Upper lobe of left lung (tissue), 6 donors: ENCODE measurements at regions not wholly inside any gene's neighbourhood (a gene's known extent, or its start where the extent isn't known, plus 50 kb on each side); places are given as distances from the start of the nearest gene placed in this dataset.

Experiments
- ATAC-seq, 2 donors: fragments of 200-7000 bp; cut with Tn5 transposase; one replicate each; pipeline ENCODE4 v1.9.1; 2022; ENCODE audit warnings: mild to moderate bottlenecking in 2 of 2, moderate library complexity in 2 of 2; ENCODE audit not compliant: low FRiP score in 2 of 2
- DNase-seq, 2 donors: peaks; one replicate each; pipeline ENCODE4 v3.0.0-alpha.2; 2019 to 2020
- H3K27ac ChIP-seq, 4 donors: fragments of 200-600 bp; sonication (generic); one replicate each; pipeline ENCODE4 v1.5.1; 2016 to 2019
- H3K27me3 ChIP-seq, 4 donors: fragments of 200-600 bp; sonication (generic); one replicate each; pipeline ENCODE4 v1.5.1; 2017 to 2019
- H3K36me3 ChIP-seq, 4 donors: fragments of 200-600 bp; sonication (generic); one replicate each; pipeline ENCODE4 v1.5.1; 2016 to 2019
- H3K4me1 ChIP-seq, 4 donors: fragments of 200-600 bp; sonication (generic); one replicate each; pipeline ENCODE4 v1.5.1; 2018 to 2019
- H3K4me3 ChIP-seq, 4 donors: fragments of 200-600 bp; sonication (generic); one replicate each; pipeline ENCODE4 v1.5.1; 2017 to 2019; ENCODE audit warnings: mild to moderate bottlenecking in 2 of 4, moderate library complexity in 1 of 4
- H3K9me3 ChIP-seq, 4 donors: fragments of 200-600 bp; sonication (generic); one replicate each; pipeline ENCODE4 v1.5.1; 2018 to 2019
- CTCF ChIP-seq, 6 experiments: fragments of 450-650 bp in 4 of 6; fragments of 200-600 bp in 2 of 6; sonication (generic) in 2 of 6; IDR thresholded peaks; one replicate each; pipeline ENCODE4 v1.5.1; 2016 to 2019; ENCODE audit warnings: antibody characterized with exemption in 6 of 6
- EP300 ChIP-seq, 4 donors: sonication (generic); formaldehyde crosslinking; IDR thresholded peaks; one replicate each; pipeline ENCODE4 v1.5.1; 2017; ENCODE audit warnings: antibody characterized with exemption in 4 of 4, control low read depth in 2 of 4
- POLR2A ChIP-seq, 4 donors: fragments of 450-650 bp; IDR thresholded peaks; one replicate each; pipeline ENCODE4 v1.5.1; 2016 to 2017; ENCODE audit warnings: antibody characterized with exemption in 4 of 4, mild to moderate bottlenecking in 2 of 4
- POLR2AphosphoS5 ChIP-seq, 2 donors: sonication (generic); formaldehyde crosslinking; IDR thresholded peaks; one replicate each; pipeline ENCODE4 v1.5.1; 2017; ENCODE audit warnings: antibody characterized with exemption in 2 of 2
- WGBS, 2 donors: methylation state at CpG; one replicate each; pipeline ENCODE4 v1.1.5; 2017 to 2018; 5-methylcytosine and 5-hydroxymethylcytosine counted together
- donor health status: DM: no; HTN: no; CAD: no; lungs with moderate emphysema.
- donor health status: DM: no; HTN: yes; CAD: no; lungs with severe emphysema.

DNA sequence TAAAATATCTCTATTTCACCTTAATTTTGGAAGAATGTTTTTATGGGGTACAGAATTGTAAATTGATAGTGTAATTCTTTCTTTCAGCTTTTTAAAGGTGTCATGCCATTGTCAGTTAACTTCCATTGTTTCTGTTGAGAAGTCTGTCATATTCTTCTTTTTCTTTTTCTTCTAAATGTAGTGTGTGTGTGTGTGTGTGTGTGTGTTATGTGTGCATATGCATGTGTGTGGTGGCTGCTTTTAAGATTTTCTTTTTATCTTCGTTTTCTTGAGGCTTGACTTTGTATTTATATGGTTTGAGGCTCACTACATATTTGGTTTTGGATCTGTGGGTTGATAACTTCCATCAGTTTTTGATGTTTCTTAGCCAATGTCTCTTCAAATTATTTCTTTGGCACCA lies 176.5 kb downstream of the OGFRL1 start:
- WGBS, 2 donors, result 70 to 76% methylated on average over 1 of the region's 1 CpG
- Histone ChIP-seq H3K27ac (no peak overlapping the region), H3K4me1 (peaks cover 0 to 2% (median 0%) of the 10 kb centered on the region in 4 donors), H3K36me3 (no peaks in the 10 kb centered on the region), H3K27me3 (no peaks in the 10 kb centered on the region), H3K4me3 (no peak overlapping the region), H3K9me3 (peaks cover 0 to 15% (median 0%) of the 10 kb centered on the region in 4 donors)
- no peak for DNase-seq
- no peak for ATAC-seq
- TF ChIP-seq POLR2A (IDR thresholded peaks at IDR 0.05) (no peak), EP300 (IDR thresholded peaks at IDR 0.05) (no peak), POLR2AphosphoS5 (IDR thresholded peaks at IDR 0.05) (no peak), CTCF (IDR thresholded peaks at IDR 0.05) (no peak)

GRCh38 chr6:71466362-71466761 lies 177.8 kb downstream of the OGFRL1 start:
- 76 to 91% methylated on average over 1 of the region's 1 CpG for WGBS, 2 donors
- Histone ChIP-seq H3K36me3 (no peaks in the 10 kb centered on the region), H3K27me3 (no peaks in the 10 kb centered on the region), H3K9me3 (peaks cover 0 to 15% (median 0%) of the 10 kb centered on the region in 4 donors), H3K4me1 (peaks cover 0 to 2% (median 0%) of the 10 kb centered on the region in 4 donors), H3K27ac (no peak overlapping the region), H3K4me3 (no peak overlapping the region)
- no peak for TF ChIP-seq POLR2AphosphoS5 (IDR thresholded peaks at IDR 0.05)
- TF ChIP-seq CTCF (IDR thresholded peaks at IDR 0.05), result no peak
- TF ChIP-seq POLR2A (IDR thresholded peaks at IDR 0.05), result no peak
- no peak for TF ChIP-seq EP300 (IDR thresholded peaks at IDR 0.05)
- DNase-seq, result no peak
- no peak for ATAC-seq

GRCh38 chr6:71468038-71468437 lies 179.4 kb downstream of the OGFRL1 start:
- no peak for TF ChIP-seq POLR2AphosphoS5 (IDR thresholded peaks at IDR 0.05)
- TF ChIP-seq CTCF (IDR thresholded peaks at IDR 0.05), result no peak
- TF ChIP-seq POLR2A (IDR thresholded peaks at IDR 0.05), result no peak
- TF ChIP-seq EP300 (IDR thresholded peaks at IDR 0.05), result no peak
- peaks cover 0 to 15% (median 0%) of the 10 kb centered on the region in 4 donors for H3K9me3 ChIP-seq
- ATAC-seq (no peak), DNase-seq (no peak)
- H3K27me3 ChIP-seq, result no peaks in the 10 kb centered on the region
- H3K4me3 ChIP-seq, result no peak overlapping the region
- peaks cover 0 to 2% (median 0%) of the 10 kb centered on the region in 4 donors for H3K4me1 ChIP-seq
- no peak overlapping the region for H3K27ac ChIP-seq
- no peaks in the 10 kb centered on the region for H3K36me3 ChIP-seq

DNA sequence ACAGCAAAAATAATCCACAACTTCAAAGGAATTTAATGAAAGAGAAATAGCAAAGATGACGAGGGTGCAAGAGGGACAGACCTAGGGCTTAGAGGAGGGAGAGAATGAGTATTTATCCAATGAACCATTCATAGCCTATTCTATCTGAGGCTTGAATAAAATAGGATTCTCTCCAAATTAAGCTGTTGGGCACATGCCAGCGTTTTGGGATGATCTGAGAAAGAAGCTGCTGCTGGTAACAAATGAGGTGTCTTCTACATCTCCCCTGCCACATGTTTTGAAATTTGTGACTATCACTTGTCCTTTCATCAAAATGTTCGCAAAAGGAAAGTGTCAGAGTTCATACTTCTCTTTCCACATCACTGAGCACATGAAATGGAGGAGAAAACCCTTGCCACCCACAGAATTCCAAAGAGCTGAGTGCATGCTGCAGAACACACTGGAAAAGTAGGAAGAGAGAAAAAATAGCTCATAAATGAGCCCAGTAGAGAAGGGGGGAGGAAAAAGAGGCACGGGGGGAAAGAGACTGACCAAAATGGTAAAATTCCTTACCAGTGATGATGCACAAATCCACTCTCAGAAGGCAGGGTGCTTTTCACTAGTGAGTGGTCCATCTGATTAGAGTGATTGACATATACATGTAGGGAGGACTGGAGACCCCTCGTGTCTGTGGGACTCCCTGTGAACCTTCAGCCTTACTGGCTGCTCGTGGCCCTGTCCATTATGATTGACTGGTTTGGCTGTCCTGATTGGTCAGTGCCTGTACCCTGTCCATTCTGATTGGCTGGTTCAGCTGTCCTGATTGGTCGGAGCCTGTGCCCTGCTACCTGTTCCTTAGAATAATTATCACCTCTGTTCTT lies 180.5 kb downstream of the OGFRL1 start:
- peak overlapping the region; percentile 37 to 68 (median 49) for H3K27ac ChIP-seq
- no peaks in the 10 kb centered on the region for H3K36me3 ChIP-seq
- peak; percentile 29 to 80 for ATAC-seq
- H3K9me3 ChIP-seq, result peaks cover 0 to 12% (median 0%) of the 10 kb centered on the region in 4 donors
- WGBS, 2 donors, result 69 to 75% methylated on average over 7 of the region's 7 CpGs
- peaks cover 0 to 5% (median 2%) of the 10 kb centered on the region in 4 donors for H3K4me1 ChIP-seq
- H3K4me3 ChIP-seq, result no peak overlapping the region
- no peaks in the 10 kb centered on the region for H3K27me3 ChIP-seq
- no peak for DNase-seq
- TF ChIP-seq CTCF (IDR thresholded peaks at IDR 0.05) (no peak), EP300 (IDR thresholded peaks at IDR 0.05) (peak in 1 of 4 donors; percentile 11), POLR2AphosphoS5 (IDR thresholded peaks at IDR 0.05) (peak in 1 of 2 donors; percentile 54), POLR2A (IDR thresholded peaks at IDR 0.05) (no peak)
